HG02885 (cell line): ENCODE measurements at regions not wholly inside any gene's neighbourhood (a gene's known extent, or its start where the extent isn't known, plus 50 kb on each side); places are given as distances from the start of the nearest gene placed in this dataset.

Experiments used
- ATAC-seq: cut with Tn5 transposase; IDR thresholded peaks from one replicate; pipeline ENCODE4 v1.9.1; 2021; ENCODE audit warnings: mild to moderate bottlenecking; ENCODE audit not compliant: unreplicated experiment, poor library complexity

DNA sequence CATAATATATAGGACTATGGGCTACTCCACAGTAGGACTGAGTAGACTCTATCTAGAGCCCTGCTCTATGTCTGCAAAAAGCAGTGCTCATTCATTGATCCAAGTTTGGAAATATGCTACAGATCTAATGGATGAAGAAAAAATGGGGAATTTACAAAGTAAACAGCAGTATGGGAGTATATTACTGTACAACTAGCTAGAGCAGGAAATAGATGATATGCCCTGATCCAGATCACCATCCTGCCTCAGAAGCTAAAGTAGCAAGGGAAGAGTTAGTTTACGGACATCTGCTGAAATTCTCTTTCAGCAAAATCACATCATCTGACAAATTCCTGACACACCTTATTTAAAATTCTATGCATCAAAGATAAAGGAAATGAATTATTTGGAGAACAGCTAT lies 168.2 kb upstream of the SEMA3A start:
- ATAC-seq: no peak

DNA sequence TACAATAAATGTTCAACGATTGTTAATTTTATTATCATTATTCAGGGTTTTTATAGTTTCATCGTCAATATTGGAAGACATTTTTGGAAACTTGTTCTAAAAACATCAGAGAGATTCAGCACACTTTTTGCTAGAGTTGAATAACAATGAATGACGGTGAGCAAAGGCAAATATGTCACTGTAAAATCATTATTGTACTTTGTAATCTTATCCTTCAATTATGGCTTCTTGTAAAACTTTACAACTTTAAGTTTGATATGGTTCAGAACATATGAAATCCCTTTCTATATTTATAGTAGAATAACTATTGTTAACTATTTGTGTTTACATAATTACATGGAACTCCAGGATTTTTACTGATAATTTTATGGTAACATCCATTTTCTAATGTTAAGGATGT lies 167.8 kb upstream of the SEMA3A start:
- ATAC-seq: no peak

DNA sequence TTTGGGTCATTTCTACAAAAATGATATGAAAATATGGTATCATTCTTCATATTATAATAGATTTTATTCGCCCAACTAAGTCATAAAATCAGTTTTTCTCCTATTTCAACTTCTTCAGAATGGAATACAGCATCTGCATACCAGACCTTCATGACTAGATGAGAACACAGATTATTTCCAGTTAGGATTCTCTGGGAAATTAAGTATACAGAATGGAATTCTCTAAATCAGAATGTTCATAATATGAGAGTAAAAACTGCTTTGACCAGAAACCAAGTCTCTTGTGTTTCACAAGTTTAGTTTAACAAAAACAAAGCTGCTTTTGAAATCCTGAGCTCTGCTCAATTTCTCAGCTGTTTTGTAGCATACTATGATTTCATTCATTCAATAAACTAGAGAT lies 160.3 kb upstream of the SEMA3A start:
- ATAC-seq: no peak

- ATAC-seq: no peak
Measured at GRCh38 chr7:84354030-84354429, 159.4 kb upstream of the SEMA3A start.

- no peak for ATAC-seq
Measured at GRCh38 chr7:84339306-84339705, 144.7 kb upstream of the SEMA3A start.

- ATAC-seq: no peak
Measured at GRCh38 chr7:84337429-84337828, 142.8 kb upstream of the SEMA3A start.

DNA sequence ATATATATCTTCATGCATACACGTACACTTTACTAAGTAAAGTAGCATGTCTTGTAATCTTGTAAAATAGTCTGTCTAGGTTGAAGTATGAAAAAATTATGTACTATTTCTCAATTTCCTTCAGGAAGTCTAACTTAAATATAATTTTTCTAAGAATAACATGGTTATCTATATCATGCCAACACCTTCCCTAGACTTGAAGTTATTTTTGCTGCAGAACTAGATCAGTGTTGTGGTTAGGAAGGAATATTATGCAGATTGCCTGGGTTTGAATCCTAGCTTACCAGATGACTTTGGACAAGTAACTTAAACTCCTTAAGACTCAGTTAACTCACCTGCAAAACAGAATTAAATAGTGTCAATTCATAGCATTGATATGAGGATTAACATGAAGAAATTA lies 142.2 kb upstream of the SEMA3A start:
- ATAC-seq: peak; percentile 33

- peak; percentile 97 for ATAC-seq
Measured at GRCh38 chr7:84336303-84336702, 141.7 kb upstream of the SEMA3A start.

DNA sequence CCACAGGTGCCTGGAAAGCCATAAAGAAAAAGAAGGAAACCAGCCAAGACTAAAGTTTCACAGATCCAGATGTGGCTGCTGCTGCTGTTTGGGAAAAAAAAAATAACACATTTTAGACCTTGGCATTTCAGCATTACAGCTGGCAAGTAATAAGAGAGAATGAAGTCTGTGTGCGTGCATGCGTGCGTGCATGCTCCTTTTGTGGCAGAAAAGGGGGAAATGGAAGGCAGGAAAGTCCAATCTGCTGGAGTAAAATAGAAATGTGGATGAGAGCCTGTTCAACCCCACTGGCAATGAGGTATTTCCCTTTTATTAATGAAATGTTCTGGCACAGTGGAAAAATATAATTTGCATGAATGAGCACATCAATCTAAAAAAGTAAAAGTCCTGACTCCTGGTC lies 137.0 kb upstream of the SEMA3A start:
- ATAC-seq: no peak

DNA sequence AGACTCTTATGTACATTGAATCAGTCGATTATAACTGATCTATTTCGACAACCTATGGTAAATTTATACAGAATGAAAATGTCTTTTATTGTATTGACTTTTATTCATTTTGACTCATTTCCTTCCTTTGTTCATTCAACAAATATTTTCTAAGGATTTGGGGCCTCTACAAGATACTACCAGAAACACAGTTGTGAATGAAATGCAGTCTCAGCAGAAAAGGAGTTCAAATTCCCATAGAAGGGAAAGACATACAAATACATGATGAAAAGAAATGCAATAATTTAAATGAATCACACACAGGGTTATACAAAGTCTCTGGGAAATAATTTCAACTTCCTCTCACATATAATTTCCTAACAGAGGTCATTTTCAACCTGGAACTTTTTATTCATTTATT lies 134.0 kb upstream of the SEMA3A start:
- ATAC-seq: no peak

- no peak for ATAC-seq
Measured at GRCh38 chr7:84324136-84324630, 129.6 kb upstream of the SEMA3A start.

DNA sequence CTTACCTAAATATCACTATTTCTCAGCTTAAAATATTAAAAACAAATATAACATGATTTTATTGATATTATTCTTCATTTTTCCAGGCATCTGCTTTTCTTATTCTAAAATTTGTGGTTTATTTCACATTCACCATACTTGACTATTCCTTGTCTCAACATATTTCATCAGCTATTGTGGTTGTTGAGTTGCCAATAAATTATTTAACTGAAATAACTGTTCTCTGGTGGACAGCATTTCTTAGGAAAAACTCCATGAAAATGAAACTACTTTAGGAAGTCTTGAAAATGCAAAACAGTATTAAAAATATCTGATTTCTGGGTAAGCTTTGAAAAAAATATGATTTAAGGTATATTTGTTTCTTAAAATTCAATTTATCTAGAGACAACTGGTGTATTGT lies 122.9 kb upstream of the SEMA3A start:
- no peak for ATAC-seq

DNA sequence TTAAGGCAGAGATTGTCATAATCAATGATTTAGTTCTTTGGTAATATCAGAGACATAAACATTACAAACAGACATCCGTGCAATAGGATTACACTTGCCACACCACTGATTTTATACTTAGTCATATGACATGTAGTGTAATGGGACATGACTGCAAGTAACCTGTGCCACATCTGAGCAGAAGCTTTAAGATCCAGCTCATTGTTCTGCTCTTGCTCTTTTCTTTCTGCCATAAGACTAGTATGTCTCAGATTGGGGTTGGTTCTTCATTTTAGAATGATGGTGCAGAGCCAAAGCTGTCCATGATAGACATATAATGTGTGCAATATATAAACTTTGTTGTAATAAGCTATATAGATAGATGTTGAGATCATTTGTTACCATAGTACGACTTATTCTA lies 119.7 kb upstream of the SEMA3A start:
- no peak for ATAC-seq

DNA sequence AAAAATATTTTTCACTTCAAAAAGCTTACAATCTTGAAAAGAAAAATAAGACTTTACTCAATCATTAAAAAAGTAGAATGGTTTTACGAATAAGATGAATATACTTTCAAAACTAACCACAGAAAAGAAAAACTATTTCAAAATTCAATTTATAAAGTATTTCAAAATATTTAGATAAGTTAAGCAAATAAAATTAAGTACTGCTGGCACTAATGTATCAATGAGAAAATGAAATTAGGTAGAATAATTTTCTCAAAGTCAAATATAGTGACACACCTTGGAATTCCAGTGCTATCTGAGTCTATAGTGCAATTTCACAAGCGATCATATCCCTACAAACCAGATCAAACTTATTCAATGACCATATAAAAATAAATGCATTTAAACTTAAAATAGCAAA lies 109.8 kb upstream of the SEMA3A start:
- ATAC-seq: no peak

DNA sequence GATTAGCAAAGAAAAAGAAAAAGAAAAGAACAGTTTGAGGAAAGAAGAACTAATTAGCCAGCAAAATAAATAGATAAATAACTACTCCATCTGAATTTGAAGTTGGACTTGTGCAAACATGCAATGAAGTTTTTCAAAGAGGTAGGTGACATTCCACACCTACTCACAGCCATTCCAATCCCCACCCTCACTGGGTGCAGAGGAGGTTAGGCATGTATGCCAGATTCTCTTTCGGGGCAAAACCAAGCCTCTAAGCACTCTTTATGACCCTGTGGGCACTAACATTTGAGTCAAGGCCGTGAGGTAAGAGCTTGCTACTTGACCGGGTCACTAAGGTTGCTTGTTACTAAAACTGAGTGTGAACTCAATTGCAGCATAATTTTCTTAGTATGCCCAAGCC lies 108.4 kb upstream of the SEMA3A start:
- no peak for ATAC-seq

GRCh38 chr7:84297616-84298015 lies 103.0 kb upstream of the SEMA3A start:
- no peak for ATAC-seq

- ATAC-seq: no peak
Measured at GRCh38 chr7:84294847-84295455, 100.4 kb upstream of the SEMA3A start.

DNA sequence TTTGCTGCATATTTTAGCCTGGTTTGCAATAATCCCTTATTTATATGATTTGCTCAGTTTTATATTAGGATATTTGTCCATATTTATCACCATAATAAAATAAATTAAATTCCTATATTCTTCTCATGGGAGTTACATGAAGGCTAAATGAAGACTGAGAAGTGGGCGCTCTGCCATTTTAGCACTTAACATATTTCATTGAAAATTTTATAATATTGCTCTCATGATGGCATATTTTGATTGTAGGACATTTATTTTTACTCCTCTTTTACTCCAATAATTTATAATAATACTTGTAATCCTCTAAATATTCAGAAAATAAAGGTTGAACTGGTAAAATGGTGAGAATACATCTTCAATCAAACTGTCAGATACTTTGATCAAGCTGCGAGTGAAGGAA lies 99.8 kb upstream of the SEMA3A start:
- ATAC-seq: no peak

GRCh38 chr7:84291756-84292155 lies 97.2 kb upstream of the SEMA3A start:
- ATAC-seq: no peak

DNA sequence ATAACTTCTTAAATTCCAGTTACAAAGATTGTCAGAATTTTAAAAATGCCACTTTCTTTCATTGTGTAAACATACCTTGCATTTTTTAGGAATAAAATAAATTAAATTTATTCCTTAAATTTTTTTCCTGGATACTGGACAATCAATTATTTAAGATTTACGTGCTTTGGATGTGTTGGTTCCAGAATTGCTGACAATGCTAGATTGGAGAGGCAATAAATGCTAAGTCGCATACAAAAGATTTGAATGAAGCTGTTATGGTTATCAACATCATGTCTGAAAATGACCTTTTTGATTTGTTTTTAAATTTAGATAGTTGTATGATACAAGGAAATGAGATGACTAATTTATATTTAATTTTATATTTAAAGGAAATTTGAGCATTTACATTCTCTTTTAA lies 89.2 kb upstream of the SEMA3A start:
- no peak for ATAC-seq

DNA sequence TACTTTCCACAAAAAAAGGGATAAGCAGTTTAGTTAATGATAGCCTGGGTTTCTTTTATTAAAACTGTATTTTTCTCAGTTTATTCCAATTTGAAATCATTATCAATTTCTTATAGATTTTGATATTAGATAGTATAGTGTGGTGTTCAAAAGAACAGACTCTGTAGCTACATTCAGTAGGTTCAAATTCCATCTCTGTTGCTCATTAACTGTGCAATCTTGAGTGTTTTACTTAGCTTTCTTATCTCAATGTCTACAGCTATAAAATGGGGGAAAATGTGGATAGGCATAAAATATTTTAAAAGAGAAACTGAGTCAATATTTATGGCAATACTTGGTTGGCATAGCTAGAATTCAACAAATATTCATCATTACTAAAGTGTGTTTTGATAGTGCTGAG lies 86.9 kb upstream of the SEMA3A start:
- no peak for ATAC-seq

DNA sequence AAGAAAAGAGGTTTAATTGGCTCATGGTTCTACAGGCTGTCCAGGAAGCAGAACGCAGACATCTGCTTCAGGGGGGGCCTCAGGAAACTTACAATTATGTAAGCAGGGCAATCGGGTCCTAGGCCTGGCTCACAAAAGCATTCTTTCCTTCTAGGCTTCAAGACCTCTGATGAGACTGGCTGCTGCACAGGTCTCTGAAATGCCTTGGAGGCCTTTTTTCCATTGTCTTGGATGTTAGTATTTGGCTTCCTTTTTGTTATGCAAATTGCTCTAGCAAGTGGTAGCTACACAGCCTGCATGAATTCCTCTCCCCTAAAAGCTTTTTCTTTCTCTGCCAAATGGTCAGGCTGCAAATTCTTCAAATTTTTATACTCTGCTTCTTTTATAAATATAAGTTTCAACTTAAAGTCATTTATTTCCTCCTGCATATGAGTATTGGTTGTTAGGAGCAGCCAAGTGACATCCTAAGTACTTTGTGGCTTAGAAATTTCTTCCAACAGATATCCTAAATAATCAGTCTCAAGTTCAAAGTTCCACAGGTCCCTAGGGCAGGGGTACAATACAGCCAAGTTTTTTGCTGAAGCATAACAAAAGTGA lies 83.1 kb upstream of the SEMA3A start:
- ATAC-seq: no peak
